ENCODE measurements at regions not wholly inside any gene's neighbourhood (a gene's known extent, or its start where the extent isn't known, plus 50 kb on each side); places are given as distances from the start of the nearest gene placed in this dataset.

DNA sequence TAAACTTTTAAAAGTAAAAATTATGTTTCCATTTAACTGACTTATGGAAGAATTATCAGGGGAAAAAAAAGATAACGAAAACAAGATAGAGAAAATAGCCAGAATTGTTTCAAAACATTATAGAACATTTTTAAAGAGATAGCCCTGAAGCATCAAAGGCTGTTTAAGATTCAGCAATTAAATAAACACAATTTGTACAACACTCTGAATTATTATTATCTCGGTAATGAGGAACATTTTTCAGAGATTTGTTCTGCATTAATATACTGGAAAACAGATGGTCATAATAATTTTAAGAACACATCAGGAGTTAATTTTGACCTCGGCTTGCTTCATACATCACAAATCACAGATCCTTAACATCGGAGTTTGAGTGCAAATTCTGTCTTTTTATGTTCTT lies 643.8 kb downstream of the SORCS1 start:
- no peak for DNase-seq (ENCODE audit: low read depth)

DNA sequence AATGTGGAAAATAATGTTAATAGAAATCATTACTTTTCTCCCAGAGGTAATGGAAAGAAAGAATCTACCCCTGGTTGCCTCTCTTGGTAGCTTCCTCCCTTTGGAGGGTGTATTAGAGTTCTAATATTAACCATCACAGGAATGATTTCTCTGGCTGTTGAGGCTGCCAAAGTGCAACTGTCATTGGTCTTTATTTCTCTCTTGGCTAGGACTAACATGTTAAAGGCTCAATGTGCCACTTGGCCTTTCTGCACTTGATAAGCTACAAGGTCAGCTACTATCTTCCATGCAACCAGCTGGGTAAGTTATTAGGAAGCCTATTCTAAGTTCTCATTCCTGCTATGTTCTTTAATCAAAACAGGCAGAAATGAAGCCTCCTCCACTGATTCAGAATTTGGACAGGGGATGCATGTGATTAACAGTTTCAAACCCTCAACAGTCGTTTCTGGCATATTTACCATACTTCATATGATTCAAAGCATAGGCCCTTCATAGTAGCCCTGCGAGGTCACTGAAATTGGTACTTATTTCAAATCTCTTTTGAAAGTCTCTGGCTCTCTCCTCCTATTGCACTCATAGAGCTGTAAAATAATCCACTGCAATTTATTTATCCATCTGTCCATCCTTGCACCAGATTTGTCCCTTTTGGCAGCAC lies 645.0 kb downstream of the SORCS1 start:
- DNase-seq (ENCODE audit: low read depth): no peak

DNA sequence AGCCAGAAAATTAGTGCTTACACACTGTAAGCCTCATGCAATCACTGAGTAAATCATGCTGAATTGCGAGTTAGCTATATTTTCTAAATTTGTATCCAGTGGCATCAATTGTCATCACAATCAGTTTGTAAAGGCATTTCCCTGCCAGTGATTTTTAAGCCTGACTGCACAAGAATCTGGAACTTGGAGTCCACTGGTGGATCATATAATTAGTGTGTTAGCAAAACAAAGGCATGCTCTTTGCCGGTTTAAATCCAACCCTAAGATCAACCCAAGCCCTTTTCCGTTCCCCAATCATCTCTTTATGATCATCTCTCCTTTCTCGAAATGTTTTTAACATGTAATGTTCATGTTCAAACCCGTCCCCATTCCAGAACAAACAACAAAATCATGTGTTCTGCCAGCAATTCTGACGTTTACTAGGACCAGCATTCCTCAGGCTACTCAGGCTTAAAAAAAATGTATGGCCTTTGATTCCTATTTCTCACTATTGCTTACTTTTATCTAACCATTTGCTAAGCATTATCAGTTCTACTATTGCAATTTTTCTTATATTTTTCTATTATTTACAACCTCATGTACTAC lies 649.2 kb downstream of the SORCS1 start:
- DNase-seq (ENCODE audit: low read depth): no peak

DNA sequence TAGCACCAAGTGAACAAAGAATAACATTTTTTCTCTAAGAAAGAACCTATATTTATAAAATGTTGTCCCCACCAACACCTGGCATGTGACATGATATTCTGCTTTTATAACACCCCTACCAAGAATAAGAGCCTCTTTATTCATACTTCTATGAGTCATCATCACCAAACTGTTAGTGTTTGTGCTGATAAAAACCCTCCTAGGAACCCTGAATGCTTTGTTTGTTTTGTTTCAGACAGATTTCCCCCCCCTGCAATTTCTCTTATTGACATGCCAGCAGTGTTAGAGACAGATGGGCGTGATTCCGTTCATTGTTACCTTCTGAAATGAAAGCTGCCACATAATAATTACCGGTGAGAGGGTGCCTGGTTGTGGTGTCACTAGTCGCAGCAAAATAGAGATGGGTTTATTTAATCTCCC lies 651.1 kb downstream of the SORCS1 start:
- no peak for DNase-seq (ENCODE audit: low read depth)

DNA sequence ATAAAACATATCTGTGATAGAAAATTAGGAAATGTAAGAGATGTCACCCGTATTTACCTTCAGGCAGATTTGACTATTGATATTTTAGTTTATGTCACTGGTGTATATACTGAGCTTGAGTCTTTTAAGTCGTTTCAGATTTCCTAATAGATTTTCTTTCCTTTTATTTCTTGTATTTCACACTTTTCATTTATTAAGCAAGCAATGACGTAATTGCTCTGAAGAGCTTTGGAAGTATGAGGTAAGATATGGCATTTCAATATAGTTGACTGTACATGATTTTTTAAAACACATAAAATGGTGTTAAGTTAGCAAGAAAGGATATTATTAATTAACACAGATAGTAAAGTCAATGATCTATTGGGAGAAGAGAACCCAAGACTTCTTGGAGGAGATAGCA lies 652.6 kb downstream of the SORCS1 start:
- no peak for DNase-seq (ENCODE audit: low read depth)

DNA sequence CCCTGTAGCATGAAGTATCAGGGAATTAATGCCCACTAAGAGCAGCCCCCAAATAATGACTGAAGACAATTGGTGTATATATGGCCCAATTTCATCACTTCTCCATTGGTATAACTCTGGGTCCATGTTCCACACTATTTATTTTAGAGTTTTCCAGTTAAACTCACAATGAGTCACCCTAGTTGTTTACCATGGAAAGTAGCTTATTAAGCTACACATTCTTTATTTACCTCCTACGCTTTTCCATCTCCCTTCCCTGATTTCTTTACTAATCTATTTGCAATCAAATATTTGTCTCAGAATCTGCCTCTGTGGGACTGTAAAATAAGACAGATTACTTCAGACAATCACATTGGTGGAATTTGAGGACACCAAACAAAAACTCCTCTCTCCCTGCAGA lies 655.6 kb downstream of the SORCS1 start:
- DNase-seq (ENCODE audit: low read depth): no peak

DNA sequence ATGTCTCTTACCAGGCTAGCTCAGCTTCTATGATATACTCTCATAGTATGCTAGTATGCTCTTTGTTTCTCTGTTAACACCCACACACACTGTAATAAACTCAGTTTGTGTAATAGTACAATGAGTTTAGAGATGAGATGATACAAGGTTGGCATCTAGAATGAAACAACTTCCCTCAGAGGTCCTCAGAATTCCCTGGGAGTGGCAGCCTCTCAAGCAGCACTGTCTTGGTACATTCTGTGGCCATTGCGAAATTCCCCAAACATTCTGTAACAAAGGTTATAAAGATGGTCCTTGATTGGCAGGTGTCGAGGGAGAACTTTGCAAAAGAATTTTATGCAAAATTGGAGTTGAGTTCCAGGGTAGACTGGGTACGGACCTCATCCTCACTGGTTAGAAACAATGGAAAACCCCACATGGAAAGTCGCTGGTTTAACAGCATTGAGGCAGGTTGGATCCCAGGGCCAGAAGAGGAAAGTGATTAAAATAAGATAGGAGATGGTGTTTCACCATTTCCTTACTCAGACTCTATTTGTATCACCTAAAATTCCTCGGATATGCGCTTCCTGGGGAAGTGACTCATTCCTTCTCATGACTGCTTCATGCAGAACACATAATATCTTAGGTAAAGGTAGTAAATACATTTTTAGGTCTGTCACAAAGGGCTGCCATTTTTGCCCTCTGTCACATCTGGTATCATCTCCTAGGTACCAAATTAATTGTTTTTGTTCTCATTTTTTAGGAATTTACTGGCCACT lies 657.8 kb downstream of the SORCS1 start:
- no peak for DNase-seq (ENCODE audit: low read depth)

DNA sequence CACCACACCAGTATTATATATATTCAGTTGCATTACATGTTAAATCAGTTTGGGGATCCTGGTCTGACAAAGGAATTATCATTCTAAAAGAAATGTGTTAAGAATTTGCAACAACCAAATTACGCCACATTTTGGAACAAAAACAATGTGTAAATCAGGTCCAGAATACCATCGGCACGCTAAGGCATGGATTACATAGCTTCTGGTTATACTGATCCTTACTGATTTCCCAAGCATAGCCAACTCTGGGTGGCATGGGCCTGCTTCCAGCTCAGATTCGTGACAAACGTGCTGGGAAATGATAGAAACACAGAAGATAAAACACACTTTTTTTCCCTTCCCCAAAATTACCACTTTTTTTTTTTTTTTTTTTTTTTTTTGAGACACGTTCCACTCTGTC lies 660.0 kb downstream of the SORCS1 start:
- DNase-seq (ENCODE audit: low read depth): no peak

DNA sequence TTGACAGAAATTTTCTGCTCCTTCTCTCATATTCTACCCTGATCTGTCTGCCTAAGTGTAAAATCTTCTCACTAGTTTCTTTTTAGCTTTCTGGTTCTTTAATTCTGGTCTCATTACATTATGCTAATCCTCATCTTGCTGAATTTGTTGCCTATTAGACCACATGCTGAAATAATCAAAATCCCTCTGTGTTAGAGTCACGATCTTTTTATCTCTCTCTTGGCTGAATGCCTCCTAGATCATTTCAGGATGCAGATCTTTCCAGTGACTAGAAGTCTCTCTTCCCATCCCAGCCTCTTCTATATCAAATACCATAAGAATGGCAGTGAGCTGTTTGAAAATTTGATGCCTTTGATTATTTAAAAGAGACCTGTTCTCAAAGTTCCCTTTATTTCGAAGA lies 661.9 kb downstream of the SORCS1 start:
- no peak for DNase-seq (ENCODE audit: low read depth)

DNA sequence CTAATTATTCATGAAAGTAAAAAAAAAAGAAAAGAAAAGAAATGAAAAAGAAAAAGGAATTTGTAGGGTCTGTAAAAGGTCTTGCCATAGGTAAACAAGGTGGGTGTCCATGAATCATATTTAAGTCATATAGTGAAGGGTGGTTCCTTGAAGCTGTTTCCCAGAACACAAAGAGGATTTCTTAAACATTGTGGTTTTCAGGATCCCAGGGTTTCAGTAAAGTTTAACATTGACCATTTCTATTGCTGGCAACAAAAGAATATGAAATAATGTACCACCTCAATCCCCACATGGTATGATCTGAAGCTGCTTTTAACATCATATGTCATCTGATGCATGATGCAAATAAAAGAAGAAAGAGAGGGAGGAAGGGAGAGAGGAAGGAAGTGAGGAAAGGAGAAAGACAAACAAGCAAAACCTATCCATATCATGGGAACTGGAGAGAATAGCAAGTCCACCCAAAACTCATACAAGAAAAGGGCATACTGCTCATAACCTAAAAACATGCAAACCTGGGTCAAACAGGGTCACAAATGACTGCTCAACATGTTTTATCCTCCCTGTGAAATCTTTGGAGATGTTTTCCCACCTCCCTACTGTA lies 663.5 kb downstream of the SORCS1 start:
- no peak for DNase-seq (ENCODE audit: low read depth)

DNA sequence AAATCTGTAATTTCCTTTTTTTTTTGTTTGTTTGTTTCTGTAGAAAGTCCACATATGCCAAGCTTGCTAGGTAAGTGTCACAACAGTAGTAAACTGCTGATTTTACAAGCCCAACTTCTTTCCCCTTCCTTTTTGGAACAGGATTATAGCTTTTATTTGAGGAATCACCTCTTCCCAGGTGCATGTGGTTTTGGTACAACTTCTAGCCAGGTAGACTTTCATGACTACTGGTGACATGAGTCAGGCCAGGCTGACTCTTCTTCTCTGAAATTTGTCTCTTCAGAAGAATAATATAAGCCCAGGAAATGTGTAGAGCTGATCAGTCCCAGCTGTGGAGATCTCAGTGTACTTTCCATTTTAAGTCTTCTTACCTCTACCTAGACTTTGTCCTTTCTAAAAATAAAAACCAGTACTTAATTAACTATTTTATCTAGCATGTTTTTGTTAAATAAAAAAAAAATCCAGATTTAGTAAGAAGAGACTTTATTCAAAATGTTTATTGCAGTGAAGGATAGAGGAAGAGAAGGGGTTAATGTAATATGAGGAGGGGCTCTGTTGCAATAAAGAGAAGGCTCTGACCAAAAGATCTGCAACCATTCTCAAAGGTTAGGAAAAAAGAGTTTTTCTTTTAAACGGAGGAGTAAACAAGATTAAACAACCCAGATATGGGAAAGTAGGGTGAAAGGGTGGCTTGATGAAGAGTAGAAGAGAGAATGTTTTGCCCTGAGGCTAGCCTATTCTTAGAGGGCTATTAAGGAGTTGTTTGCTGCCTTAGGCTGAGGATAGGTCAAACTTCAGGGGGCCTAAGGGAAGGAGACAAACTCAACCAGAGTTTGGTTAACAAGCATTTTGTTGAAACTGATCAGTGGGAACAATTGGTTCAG lies 664.2 kb downstream of the SORCS1 start:
- no peak for DNase-seq (ENCODE audit: low read depth)

DNA sequence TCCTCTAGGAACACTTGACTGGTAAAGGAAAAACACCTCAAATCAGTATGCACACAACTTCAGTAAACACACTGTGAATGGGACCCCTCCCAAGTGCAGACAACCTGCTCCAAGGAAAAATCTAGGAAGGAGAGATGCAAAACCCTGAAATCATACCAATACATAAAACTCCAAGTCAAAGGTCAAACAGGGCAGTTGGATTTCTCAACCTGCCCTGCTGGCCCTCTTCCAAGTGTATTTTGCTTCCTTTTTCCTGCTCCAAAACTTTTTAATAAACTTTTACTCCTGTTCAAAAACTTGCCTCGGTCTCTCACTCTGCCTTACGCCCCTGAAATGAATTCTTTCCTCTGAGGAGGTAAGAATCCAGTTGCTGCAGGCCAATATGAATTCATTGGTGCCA lies 665.1 kb downstream of the SORCS1 start:
- no peak for DNase-seq (ENCODE audit: low read depth)

DNA sequence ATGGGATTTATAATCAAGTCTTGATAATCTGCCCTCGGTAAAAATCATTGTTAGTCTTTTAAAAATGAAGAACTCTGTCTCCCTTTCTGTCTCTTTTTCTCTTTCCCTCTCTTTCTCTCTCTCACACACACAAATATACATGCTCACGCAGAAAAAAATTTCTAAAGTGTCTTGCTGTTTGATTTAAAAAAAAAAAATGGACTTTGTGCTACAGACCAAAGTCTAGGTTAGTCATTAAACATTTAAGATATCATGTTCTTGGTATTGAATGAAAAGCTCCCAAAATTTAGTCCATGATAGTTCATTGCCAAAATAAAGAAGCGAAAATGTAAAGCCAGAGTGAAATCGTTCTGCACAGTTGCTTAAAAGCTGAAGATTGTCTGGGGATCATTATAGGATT lies 665.8 kb downstream of the SORCS1 start:
- no peak for DNase-seq (ENCODE audit: low read depth)

DNA sequence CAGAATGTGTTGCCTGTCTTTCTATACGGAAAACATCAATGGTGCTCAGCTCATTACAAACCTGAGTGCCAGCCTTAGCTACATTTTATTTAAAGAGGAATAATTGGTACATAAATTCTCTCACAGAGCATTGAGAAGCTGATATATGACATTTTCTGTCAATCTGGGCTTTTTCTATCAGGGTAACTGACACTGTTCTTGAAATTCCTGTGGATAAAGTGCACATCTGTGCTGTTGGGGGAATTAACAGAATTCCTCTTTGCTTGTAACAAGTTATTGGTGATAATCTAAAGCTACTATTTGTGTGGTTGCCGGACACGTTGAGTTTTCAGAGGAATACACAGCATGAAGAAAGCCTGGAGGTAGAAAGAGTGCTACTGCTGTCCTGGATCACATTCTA lies 668.6 kb downstream of the SORCS1 start:
- DNase-seq (ENCODE audit: low read depth): no peak

DNA sequence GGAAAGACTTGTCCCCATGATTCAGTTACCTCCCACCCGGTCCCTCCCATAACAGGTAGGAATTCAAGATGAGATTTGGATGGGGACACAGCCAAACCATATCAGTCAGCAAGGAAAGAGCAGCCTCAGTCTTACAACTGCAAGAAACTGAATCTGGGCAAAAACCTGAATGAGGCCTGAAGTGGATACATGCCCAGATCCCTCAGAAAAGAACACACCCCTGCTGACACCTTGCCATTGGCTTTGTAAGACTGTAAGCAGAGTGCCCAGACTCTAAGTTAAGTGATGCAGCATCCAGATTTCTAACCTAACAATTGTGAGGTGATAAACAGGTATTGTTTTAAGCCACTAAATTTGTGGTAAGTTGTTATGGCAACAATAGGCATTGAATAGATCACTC lies 670.8 kb downstream of the SORCS1 start:
- DNase-seq (ENCODE audit: low read depth): no peak

DNA sequence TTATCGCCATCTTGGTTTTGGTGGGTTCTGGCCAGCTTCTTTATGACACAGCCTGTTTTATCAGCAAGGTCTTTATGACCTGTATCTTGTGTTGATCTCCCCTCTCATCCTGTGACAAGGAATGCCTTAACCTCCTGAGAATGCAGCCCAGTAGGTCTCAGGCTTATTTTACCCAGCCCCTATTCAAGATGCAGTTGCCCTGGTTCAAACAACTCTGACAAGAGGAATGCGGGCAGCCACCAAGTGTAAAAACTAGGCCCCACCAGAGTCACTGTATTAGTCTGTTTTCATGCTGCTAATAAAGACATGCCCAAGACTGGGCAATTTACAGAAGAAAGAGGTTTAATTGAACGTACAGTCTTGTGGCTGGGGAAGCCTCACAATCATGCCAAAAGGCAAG lies 671.3 kb downstream of the SORCS1 start:
- no peak for DNase-seq (ENCODE audit: low read depth)

DNA sequence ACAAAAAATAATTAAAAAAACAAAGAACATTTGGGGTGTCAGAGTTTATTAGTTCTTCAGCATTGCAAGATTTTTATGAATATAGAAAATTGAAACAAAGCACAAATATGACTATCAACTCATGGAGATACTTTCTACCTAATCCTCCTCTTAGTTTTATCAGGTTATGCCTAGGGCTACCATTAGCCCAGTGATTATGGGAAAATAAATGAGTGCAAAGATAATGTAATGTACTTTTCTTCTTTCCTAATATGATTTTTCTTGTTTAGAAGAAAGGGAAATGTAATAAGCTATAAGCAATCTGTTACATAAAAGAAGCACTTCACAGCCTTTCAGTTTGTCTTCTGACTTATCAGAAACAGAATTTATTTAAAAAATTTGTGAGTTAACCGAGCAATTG lies 676.8 kb downstream of the SORCS1 start:
- DNase-seq (ENCODE audit: low read depth): no peak

DNA sequence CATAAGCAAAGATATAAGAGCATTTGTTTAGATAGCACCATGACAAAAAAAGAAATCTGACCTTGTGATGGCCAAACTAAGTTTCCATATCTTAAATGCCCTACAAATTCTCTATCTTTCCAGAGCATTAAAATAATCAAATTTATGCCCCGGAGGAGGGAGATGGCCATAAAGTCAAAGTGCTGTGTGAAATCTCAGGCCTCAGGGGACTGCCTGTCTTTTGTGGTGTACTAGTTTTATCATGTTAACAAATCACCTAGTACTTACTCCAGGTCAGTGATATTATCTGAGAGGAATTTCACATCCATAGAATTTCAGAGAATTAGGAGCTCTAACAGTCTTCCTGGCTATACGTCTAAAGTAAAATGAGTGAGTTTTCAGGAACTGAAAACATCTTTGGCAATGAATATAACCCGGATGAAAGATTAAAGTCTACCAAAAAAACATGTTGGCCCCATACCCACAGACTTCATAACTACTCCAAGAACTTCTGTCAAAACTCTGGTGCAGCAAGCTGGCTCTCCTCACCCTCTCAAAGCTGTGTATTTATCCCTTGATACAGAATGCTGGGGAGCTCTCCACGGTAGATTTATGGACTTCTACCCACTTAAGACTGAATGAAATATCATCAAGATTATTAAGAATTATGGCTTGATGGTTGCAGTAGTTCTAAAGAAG lies 682.8 kb downstream of the SORCS1 start:
- no peak for DNase-seq (ENCODE audit: low read depth)

DNA sequence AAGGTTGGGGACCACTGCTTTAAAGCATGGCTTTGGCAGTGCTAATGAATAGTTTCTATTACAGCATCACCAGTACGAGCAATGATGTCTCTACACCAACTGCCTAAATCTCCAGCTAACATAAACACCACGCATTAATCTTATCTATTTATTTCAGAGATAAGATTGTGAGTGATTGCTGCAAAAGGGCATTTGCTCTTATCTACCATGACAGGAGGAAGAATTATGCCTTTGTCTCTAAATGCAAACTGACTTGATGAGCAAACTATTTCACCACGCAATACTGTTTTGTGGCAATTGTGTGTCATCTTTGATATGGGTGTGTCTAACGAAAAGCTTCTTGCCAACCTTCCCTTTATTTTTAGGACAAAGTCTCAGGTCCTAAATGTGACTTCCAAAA lies 684.9 kb downstream of the SORCS1 start:
- no peak for DNase-seq (ENCODE audit: low read depth)

DNA sequence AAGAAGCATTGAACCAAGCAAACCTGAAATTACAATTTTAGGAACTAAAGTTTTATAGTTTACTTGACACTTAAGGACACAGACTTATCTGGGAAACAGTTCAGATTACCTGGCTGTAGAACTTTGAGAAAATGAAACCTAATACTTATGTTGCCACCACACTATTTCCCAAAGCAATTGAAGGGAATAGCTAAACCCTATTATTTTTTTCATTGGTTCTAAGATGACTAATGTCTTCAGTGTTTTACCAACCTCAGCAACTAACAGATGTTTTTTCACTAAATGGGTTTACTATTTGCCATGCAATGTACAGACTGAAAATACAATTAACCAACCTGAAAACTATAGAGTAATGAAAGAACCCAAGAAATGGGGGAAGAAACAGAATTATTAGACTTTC lies 689.6 kb downstream of the SORCS1 start:
- DNase-seq (ENCODE audit: low read depth): no peak

DNA sequence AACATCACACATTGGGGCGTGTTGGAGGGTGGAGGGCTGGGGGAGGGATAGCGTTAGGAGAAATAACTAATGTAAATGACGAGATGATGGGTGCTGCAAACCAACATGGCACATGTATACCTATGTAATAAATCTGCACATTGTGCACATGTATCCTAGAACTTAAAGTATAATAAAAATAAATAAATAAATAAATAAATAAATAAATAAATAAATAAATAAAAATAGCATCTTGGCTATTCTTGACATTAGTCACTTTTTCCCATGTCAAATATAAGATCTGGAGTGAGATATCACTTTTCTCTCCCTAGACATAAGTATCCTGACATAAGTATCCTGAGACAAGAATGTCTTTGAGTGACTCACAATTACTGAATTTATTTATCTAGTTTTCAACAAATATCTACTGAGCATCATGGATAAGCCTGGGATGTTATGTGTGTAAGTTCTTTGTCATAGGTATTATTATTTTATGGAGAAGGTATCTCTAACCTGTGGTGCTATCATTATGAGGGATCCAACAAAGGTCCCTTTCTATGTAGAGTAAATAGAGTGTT lies 691.3 kb downstream of the SORCS1 start:
- DNase-seq (ENCODE audit: low read depth): no peak
